WERI-Rb-1 (cell line): ENCODE measurements at regions not wholly inside any gene's neighbourhood (a gene's known extent, or its start where the extent isn't known, plus 50 kb on each side); places are given as distances from the start of the nearest gene placed in this dataset.

Experiments used
- DNase-seq: peaks from one replicate; pipeline ENCODE4 v3.0.0-alpha.2; 2020
- H3K27ac ChIP-seq: fragments of 250-450 bp; sonication (Bioruptor Pico); 2 replicates; pipeline ENCODE4 v1.5.1; 2020; ENCODE audit warnings: mild to moderate bottlenecking, moderate library complexity
- H3K27me3 ChIP-seq: fragments of 250-450 bp; sonication (Bioruptor Pico); 2 replicates; pipeline ENCODE4 v1.5.1; 2021; ENCODE audit warnings: mild to moderate bottlenecking, low read depth, moderate library complexity; ENCODE audit not compliant: insufficient read depth, severe bottlenecking
- H3K36me3 ChIP-seq: fragments of 250-450 bp; sonication (Bioruptor Pico); 2 replicates; pipeline ENCODE4 v1.5.1; 2020; ENCODE audit warnings: mild to moderate bottlenecking, moderate library complexity
- H3K4me3 ChIP-seq: 2 replicates; pipeline ENCODE4 v1.5.1; 2011; ENCODE audit warnings: low read depth, mild to moderate bottlenecking, control low read depth, low read length
- H3K9me3 ChIP-seq: fragments of 250-450 bp; sonication (Bioruptor Pico); 2 replicates; pipeline ENCODE4 v1.5.1; 2021; ENCODE audit warnings: mild to moderate bottlenecking, moderate library complexity; ENCODE audit not compliant: severe bottlenecking
- CTCF ChIP-seq: IDR thresholded peaks from 2 replicates; pipeline ENCODE4 v1.5.1; 2011; ENCODE audit warnings: low read depth, mild to moderate bottlenecking, control low read depth, inconsistent platforms, low read length

DNA sequence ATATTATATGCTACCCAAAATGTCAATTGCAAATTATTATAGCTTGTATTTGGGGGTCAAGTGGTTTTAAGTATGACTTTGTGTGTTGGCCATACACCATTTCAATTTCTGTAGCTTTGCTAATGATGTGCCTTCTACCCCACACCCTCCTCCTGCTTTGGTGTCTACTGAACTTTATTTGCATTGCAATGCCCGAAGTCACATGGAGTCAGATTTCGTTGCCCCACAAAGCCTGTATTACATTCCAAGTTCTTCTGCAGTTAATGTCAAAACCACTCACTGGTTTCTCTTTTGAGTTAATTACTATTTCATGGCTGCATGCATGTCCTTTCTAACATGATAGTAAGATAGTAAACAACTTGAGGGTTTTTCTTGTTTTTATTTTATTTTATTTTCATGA lies 528.9 kb downstream of the RIT2 start:
- Histone ChIP-seq H3K27me3 (no peaks in the 10 kb centered on the region), H3K36me3 (no peaks in the 10 kb centered on the region), H3K27ac (no peak overlapping the region), H3K9me3 (peaks cover 4% of the 10 kb centered on the region), H3K4me3 (no peak overlapping the region)
- DNase-seq: no peak
- TF ChIP-seq CTCF: no peak

GRCh38 chr18:42588786-42589185 lies 526.7 kb downstream of the RIT2 start:
- Histone ChIP-seq H3K27me3 (no peaks in the 10 kb centered on the region), H3K27ac (no peak overlapping the region), H3K4me3 (no peak overlapping the region), H3K9me3 (peaks cover 4% of the 10 kb centered on the region), H3K36me3 (no peaks in the 10 kb centered on the region)
- TF ChIP-seq CTCF: no peak
- DNase-seq: no peak

DNA sequence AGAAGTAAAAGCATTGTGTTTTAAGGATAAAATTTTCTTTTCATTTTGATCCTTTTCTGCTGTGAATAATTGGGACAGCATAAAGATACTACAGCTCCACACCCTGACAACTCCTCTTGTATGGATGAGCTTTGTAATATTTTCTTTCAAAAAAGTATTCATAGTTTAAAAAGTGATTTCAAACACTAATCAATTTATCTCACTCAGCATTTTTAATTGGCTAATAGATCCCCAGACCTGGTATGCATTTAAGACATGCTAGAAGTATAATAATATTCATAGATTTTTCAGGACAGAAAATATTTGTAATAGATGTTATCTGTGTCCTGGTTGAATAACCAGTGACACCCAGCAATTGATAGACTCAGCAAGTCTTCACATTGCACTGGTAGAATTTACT lies 510.7 kb downstream of the RIT2 start:
- DNase-seq: no peak
- H3K36me3 ChIP-seq: no peaks in the 10 kb centered on the region
- H3K27ac ChIP-seq: no peak overlapping the region
- TF ChIP-seq CTCF: no peak
- no peaks in the 10 kb centered on the region for H3K9me3 ChIP-seq
- no peak overlapping the region for H3K4me3 ChIP-seq
- no peaks in the 10 kb centered on the region for H3K27me3 ChIP-seq

GRCh38 chr18:42606886-42607495 lies 508.5 kb downstream of the RIT2 start:
- DNase-seq: no peak
- no peak for TF ChIP-seq CTCF

GRCh38 chr18:42611134-42611533 lies 504.4 kb downstream of the RIT2 start:
- Histone ChIP-seq H3K9me3 (no peaks in the 10 kb centered on the region), H3K36me3 (no peaks in the 10 kb centered on the region), H3K27ac (no peak overlapping the region), H3K27me3 (no peaks in the 10 kb centered on the region), H3K4me3 (no peak overlapping the region)
- TF ChIP-seq CTCF: no peak
- no peak for DNase-seq

More at GRCh38 chr18:42606886-42607495, 508.5 kb downstream of the RIT2 start:
- Histone ChIP-seq H3K9me3 (no peaks in the 10 kb centered on the region), H3K36me3 (no peaks in the 10 kb centered on the region), H3K27me3 (no peaks in the 10 kb centered on the region), H3K27ac (no peak overlapping the region), H3K4me3 (no peak overlapping the region)
